NCI-H2171 treated with DMSO at 0.1 percent for 48 hours (cell line): ENCODE measurements at regions not wholly inside any gene's neighbourhood (a gene's known extent, or its start where the extent isn't known, plus 50 kb on each side); places are given as distances from the start of the nearest gene placed in this dataset.

Experiments used
- DNase-seq: peaks from one replicate; lab custom pipeline; 2025; lab: John Stamatoyannopoulos, UW

GRCh38 chr14:42214981-42215491 is 608.4 kb downstream of the LRFN5 start:
- no peak for DNase-seq

GRCh38 chr14:42200957-42201356 is 594.3 kb downstream of the LRFN5 start:
- DNase-seq: no peak

GRCh38 chr14:42198010-42198409 is 591.3 kb downstream of the LRFN5 start:
- DNase-seq: no peak

- DNase-seq: peak; percentile 65
Observed at GRCh38 chr14:42192738-42193653, 586.3 kb downstream of the LRFN5 start.

- DNase-seq: no peak
Observed at GRCh38 chr14:42190744-42191143, 584.1 kb downstream of the LRFN5 start.

DNA sequence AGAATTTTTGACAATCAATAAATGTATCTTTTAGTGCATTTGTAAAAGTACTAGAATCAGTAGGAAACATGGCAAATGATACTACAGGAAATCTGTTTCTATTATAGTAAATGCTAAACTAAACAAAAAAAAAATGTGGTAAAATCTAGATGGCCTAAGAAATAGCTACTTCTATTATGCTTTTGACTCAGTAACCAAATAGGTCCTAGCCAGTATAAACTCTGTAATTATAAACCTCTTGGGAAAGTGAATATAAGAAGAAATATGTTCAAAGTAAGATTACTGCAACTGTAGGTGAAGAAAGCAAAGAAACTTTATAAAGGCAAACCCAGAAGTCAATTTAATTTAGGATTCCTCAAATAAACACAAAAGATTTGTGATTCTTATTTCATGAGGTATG is 581.2 kb downstream of the LRFN5 start:
- no peak for DNase-seq

GRCh38 chr14:42185718-42186117 is 579.0 kb downstream of the LRFN5 start:
- no peak for DNase-seq

DNA sequence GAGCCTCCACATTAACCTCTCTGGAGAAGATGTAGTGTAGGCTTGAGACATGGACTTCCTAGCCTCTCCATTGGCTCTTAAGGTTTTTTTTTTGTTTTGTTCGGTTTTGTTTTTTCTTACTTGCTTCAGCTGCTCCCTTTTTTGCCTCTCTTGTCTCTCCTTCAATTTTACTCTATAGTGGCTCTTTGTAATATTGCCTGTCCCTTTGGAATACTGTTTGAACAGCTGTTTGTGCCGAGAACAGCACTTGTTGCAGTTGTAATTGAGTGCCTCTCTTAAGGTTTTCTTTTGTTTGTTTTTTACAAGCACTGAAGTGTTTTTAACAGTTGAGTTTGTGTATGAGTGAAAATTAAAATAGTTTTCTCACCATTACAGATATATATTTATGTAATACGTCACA is 567.7 kb downstream of the LRFN5 start:
- peak; percentile 69 for DNase-seq

- no peak for DNase-seq
Observed at GRCh38 chr14:42173206-42173605, 566.5 kb downstream of the LRFN5 start.

- no peak for DNase-seq
Observed at GRCh38 chr14:42172304-42172703, 565.6 kb downstream of the LRFN5 start.

DNA sequence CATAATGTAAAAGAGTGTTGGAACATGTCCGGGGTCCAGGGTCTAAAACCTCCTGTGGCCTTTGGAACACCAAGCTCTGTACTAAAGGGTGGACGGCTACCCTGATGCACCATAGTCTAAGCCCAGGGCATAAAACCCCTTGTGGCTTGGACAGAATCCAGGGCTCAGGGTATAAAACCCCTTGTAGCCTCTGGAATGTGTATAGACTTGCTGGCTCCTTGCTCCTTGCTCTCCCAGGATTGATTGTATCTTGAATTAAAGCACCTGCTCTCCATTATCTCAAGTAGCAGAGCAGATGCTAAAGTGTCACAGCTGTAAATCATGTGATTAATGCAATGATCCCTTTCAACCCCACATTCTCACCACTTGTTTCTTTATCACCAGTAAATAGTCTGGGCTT is 556.5 kb downstream of the LRFN5 start:
- DNase-seq: peak; percentile 96

DNA sequence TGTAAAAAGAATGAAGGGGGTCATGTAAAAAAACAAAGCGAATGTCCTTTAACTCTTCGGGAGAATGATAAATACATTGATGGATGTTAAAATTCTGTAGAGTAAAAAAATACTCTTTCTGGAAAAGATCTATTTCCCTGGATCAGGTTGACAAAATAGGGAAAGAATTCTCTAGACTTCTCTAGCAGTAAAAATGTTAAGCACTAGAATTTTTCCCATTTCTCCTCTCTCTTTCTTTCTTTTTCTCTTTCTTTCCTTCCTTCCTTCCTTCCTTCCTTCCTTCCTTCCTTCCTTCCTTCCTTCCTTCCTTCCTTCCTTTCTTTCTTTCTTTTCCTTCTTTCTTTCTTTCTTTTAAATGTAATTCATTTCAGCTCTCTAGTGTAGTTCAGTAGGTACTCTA is 552.5 kb downstream of the LRFN5 start:
- DNase-seq: no peak

GRCh38 chr14:42149609-42150261 is 543.1 kb downstream of the LRFN5 start:
- no peak for DNase-seq

GRCh38 chr14:42145766-42146165 is 539.1 kb downstream of the LRFN5 start:
- no peak for DNase-seq

GRCh38 chr14:42143114-42143513 is 536.4 kb downstream of the LRFN5 start:
- DNase-seq: no peak

- no peak for DNase-seq
Observed at GRCh38 chr14:42141328-42141727, 534.7 kb downstream of the LRFN5 start.

DNA sequence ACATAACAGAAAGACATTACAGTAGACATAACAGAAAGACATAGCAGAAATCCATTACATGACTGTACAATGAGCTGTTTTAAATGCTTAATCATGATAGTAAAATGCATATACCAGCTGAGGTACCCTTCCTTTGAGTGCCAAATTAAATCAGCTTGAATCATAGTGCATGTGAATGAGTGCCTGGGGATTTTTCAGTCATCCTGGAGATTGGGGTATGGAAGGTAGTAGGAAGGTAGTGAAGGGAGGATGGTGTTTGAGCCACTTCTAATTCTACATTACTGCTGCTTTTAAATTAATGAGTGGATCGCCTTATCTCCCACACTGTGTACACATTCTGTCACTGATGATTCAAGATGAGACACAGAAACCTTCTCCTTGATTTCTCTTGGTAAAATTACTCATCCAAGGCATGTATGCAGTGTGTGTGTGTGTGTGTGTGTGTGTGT is 534.2 kb downstream of the LRFN5 start:
- no peak for DNase-seq

DNA sequence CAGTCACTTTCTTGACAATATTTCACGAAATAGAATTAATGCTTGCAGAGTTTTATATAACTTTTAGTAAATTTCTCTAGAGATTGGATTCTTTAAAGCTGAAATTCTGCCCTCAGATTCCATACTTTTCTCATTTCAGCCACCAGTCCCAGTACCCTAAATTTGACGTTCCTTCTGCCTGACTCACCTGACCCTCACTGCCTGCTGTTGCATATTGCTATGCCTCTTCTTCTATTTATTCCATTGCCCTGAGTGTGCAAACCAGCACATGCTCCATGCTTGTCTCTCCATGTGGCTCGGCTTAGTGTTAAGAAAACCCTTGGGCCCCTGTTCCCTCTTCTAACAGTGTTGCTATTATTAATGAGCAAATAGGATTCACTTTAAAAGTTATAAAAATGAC is 533.3 kb downstream of the LRFN5 start:
- DNase-seq: no peak

DNA sequence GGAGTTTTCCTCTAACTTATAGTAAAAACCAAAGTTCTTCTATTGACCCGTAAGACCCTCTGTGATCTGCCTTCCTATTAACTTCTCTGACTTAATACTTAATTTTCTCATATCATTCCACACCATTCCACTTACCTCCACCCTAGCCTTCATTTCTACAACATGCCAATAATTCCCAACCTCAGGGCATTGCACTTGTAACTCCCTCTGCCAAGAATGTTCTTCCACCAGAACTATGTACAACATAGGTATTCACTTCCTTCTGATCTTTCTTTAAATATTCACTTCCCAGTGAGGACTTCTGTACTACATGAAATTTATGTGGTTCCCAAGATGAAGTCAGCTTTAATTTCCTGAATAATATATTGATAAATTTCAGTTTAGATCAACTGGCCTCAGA is 531.7 kb downstream of the LRFN5 start:
- DNase-seq: no peak

DNA sequence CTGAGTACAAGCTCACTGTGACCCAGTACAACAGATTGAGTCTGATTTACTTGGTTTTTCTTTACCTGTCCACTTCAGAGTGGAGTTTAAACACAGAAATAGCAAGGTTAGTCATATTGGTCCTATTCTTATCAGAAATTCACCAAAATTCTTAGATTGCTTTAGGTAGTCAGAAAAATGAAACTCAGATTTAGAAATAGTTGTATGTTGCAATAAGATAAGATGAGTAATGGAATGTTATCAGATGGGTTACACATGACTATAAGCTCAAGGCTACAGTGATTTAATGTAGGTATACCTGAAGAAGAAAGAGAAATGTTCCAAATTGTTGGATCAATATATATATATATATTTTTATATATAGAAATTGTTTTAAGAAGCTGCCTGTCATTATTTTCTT is 524.1 kb downstream of the LRFN5 start:
- no peak for DNase-seq

DNA sequence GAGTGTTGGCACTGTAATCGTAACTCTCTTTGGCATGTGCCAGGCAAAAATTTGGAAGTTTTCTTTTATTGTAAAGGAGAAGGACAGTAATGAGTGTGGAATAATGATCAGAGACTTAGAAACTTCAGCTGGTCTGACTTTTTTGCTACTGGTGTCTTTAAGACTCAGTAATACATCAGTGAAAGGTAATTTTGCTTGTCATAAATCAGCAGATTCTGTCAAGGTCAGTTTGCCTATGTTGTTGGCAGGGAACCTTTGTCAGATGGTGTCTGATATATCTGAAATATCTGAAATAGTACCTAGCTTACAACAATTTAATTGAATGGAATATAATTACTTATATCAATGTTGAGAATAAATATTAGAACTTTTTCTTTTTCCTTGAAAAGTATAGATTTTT is 516.9 kb downstream of the LRFN5 start:
- DNase-seq: no peak

DNA sequence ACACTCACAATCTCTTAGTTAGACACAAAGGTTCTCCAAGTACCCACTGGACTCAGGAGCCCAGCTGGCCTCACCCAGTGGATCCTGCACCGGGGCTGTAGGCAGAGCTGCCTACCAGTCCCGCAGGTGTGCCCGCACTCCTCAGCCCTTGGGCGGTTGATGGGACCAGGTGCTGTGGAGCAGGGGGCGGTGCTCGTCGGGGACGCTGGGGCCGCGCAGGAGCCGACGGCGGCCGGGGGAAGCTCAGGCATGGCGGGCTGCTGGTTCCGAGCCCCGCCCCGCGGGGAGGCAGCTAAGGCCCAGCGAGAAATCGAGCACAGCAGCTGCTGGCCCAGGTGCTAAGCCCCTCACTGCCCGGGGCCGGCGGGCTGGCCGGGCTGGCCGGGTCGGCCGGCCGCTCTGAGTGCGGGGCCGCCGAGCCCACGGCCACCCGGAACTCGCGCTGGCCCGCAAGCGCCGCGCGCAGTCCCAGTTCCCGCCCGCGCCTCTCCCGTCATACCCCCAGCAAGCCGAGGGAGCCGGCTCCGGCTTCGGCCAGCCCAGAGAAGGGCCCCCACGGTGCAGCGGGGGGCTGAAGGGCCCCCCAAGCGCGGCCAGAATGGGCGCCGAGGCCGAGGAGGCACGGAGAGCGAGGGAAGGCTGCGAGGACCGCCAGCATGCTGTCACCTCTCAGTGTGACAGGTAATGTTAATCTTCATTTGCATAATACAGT is 506.8 kb downstream of the LRFN5 start:
- no peak for DNase-seq

- DNase-seq: no peak
Observed at GRCh38 chr14:42112108-42112507, 505.4 kb downstream of the LRFN5 start.
